Neuronal stem cell (in vitro differentiated cells): ENCODE measurements at regions not wholly inside any gene's neighbourhood (a gene's known extent, or its start where the extent isn't known, plus 50 kb on each side); places are given as distances from the start of the nearest gene placed in this dataset.
"Not testable (repeated sequence)": the region's sequence is repeated elsewhere in the genome, so short reads cannot be mapped to it uniquely, and the experiment has no call there.

Experiments used
- DNase-seq: peaks from one replicate; pipeline ENCODE4 v3.0.0-alpha.2; 2013; ENCODE audit warnings: low spot score
- H2AFZ ChIP-seq: one replicate; pipeline ENCODE4 v1.6.1; 2013; ENCODE audit warnings: mild to moderate bottlenecking, low read length, inconsistent platforms
- H2AK5ac ChIP-seq: 2 replicates; pipeline ENCODE4 v1.6.1; 2013; ENCODE audit warnings: low read depth, mild to moderate bottlenecking, inconsistent platforms, low read length, moderate library complexity, mixed read lengths
- H2BK120ac ChIP-seq: 2 replicates; pipeline ENCODE4 v1.6.1; 2013; ENCODE audit warnings: low read depth, mild to moderate bottlenecking, inconsistent platforms, low read length, moderate library complexity, mixed read lengths
- H2BK12ac ChIP-seq: one replicate; pipeline ENCODE4 v1.6.1; 2013; ENCODE audit warnings: low read length, inconsistent platforms
- H2BK15ac ChIP-seq: 2 replicates; pipeline ENCODE4 v1.6.1; 2013; ENCODE audit warnings: mild to moderate bottlenecking, low read length, inconsistent platforms, mixed read lengths
- H2BK5ac ChIP-seq: one replicate; pipeline ENCODE4 v1.6.1; 2013; ENCODE audit warnings: inconsistent platforms, mild to moderate bottlenecking, low read length, moderate library complexity
- H3K14ac ChIP-seq: one replicate; pipeline ENCODE4 v1.6.1; 2013; ENCODE audit warnings: low read length, inconsistent platforms
- H3K18ac ChIP-seq: 2 replicates; pipeline ENCODE4 v1.6.1; 2013; ENCODE audit warnings: low read length, inconsistent platforms
- H3K23ac ChIP-seq: 2 replicates; pipeline ENCODE4 v1.6.1; 2013; ENCODE audit warnings: low read depth, mild to moderate bottlenecking, mixed read lengths, low read length, inconsistent platforms; ENCODE audit not compliant: poor library complexity
- H3K27ac ChIP-seq: replicated peaks from 3 replicates; pipeline ENCODE4 v1.5.1; 2013; ENCODE audit warnings: low read length, inconsistent platforms
- H3K27me3 ChIP-seq, 3 experiments: 2 replicates each; pipeline ENCODE4 v1.6.1; 2013; ENCODE audit warnings: low read length in 3 of 3, mild to moderate bottlenecking in 2 of 3, inconsistent platforms in 1 of 3, low read depth in 1 of 3, mixed read lengths in 1 of 3, moderate library complexity in 1 of 3; ENCODE audit not compliant: control insufficient read depth in 3 of 3, insufficient read depth in 3 of 3
- H3K36me3 ChIP-seq, 2 donors: replicated peaks in 1 of 2; 2 replicates each; pipeline ENCODE4 v1.6.1; 2013; ENCODE audit warnings: low read length in 2 of 2; ENCODE audit not compliant: control insufficient read depth in 2 of 2, insufficient read depth in 2 of 2
- H3K4ac ChIP-seq: 2 replicates; pipeline ENCODE4 v1.6.1; 2013; ENCODE audit warnings: inconsistent platforms, mild to moderate bottlenecking, low read length, moderate library complexity
- H3K4me1 ChIP-seq, 2 donors: 1 replicate in 1 of 2; 2 replicates in 1 of 2; pipeline ENCODE4 v1.6.1; 2013; ENCODE audit warnings: low read length in 2 of 2, low read depth in 1 of 2; ENCODE audit not compliant: control insufficient read depth in 2 of 2, insufficient read depth in 1 of 2
- H3K4me2 ChIP-seq: one replicate; pipeline ENCODE4 v1.6.1; 2013; ENCODE audit warnings: mild to moderate bottlenecking, low read length, inconsistent platforms; ENCODE audit not compliant: insufficient read depth, poor library complexity, severe bottlenecking
- H3K4me3 ChIP-seq, 2 donors: 2 replicates each; pipeline ENCODE4 v1.5.1; 2013; ENCODE audit warnings: low read length in 2 of 2, mild to moderate bottlenecking in 2 of 2, inconsistent platforms in 1 of 2, moderate library complexity in 1 of 2
- H3K79me1 ChIP-seq: one replicate; pipeline ENCODE4 v1.6.1; 2013; ENCODE audit warnings: low read depth, mild to moderate bottlenecking, inconsistent platforms, low read length, moderate library complexity
- H3K9ac ChIP-seq: one replicate; pipeline ENCODE4 v1.6.1; 2013; ENCODE audit warnings: mild to moderate bottlenecking, low read depth, low read length, inconsistent platforms; ENCODE audit not compliant: poor library complexity
- H3K9me3 ChIP-seq, 2 donors: replicated peaks in 1 of 2; 2 replicates each; pipeline versions ENCODE3 to v1.6.1; 2013; ENCODE audit warnings: low read length in 2 of 2, mild to moderate bottlenecking in 2 of 2, inconsistent platforms in 1 of 2, low read depth in 1 of 2, mixed read lengths in 1 of 2, moderate library complexity in 1 of 2; ENCODE audit not compliant: control insufficient read depth in 2 of 2, insufficient read depth in 1 of 2
- H4K8ac ChIP-seq: one replicate; pipeline ENCODE4 v1.6.1; 2013; ENCODE audit warnings: low read depth, mild to moderate bottlenecking, inconsistent platforms, low read length, moderate library complexity
- H4K91ac ChIP-seq: one replicate; pipeline ENCODE4 v1.6.1; 2013; ENCODE audit warnings: low read length, low read depth, mild to moderate bottlenecking, inconsistent platforms; ENCODE audit not compliant: poor library complexity
- WGBS, 2 donors: extraction: QIAGEN DNeasy Blood & Tissue Kit; methylation state at CpG; one replicate each; pipeline ENCODE4 v1.1.7; 2013; ENCODE audit warnings: missing lambda C conversion rate in 2 of 2, mixed read lengths in 1 of 2; ENCODE audit not compliant: insufficient read length in 2 of 2, insufficient replicate concordance in 1 of 2; ENCODE audit errors: extremely low coverage in 2 of 2; 5-methylcytosine and 5-hydroxymethylcytosine counted together

DNA sequence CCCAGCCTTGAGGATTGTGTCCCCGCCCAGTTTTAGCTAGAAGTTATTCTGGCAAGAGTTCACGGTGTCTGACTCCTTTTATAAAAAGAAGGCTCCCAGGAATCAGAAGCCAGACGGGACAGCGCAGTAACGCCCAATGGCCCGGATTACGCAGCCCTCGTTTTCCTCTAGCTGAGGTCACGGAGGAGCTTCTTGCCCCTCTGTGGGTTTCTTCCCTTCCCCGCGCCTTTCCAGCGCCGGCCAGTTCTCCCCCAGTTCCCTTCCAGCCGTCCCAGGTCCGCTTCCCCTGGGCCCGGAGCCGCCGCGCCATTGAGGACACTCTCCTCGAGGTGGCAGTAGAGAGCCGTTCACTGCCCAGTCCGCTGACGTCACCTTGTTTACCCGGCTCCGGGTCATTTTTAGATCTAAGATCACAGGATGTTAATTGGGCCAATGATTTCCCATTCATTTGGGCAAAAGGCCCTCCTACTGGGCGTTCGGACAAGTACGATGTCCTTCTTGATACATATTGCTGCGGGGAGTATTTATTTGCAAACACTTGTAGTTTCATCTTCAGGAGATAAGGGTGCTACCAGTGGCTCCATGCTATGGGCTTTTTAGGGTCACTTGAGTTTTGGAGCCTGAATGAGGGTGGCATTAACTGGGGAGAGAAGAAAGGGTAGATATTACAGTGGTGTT, 81.5 kb upstream of the PPM1B start:
- peaks cover 2 to 7% of the 10 kb centered on the region in 2 donors for H3K4me1 ChIP-seq
- H3K23ac ChIP-seq = no peak overlapping the region
- H4K8ac ChIP-seq = no peak overlapping the region
- no CpG with 5 or more reads among the region's 29 CpGs for WGBS, 2 donors
- no peak overlapping the region for H2BK5ac ChIP-seq
- no peak overlapping the region for H3K9ac ChIP-seq
- H3K36me3 ChIP-seq = no peaks in the 10 kb centered on the region
- H2BK15ac ChIP-seq = no peak overlapping the region
- H2AFZ ChIP-seq = peak overlapping the region; percentile 91
- H3K4me3 ChIP-seq = peak overlapping the region; percentile 38 to 45
- H4K91ac ChIP-seq = no peak overlapping the region
- no peak overlapping the region for H3K14ac ChIP-seq
- no peaks in the 10 kb centered on the region for H3K9me3 ChIP-seq
- H3K18ac ChIP-seq = peak overlapping the region; percentile 54
- H3K79me1 ChIP-seq = no peaks in the 10 kb centered on the region
- peak overlapping the region; percentile 41 for H3K4me2 ChIP-seq
- no peak overlapping the region for H2BK120ac ChIP-seq
- no peak overlapping the region for H3K27ac ChIP-seq
- no peak overlapping the region for H3K4ac ChIP-seq
- peaks cover 0 to 24% (median 0%) of the 10 kb centered on the region in 3 experiments for H3K27me3 ChIP-seq
- DNase-seq = peak; percentile 77
- no peak overlapping the region for H2AK5ac ChIP-seq
- H2BK12ac ChIP-seq = no peak overlapping the region

DNA sequence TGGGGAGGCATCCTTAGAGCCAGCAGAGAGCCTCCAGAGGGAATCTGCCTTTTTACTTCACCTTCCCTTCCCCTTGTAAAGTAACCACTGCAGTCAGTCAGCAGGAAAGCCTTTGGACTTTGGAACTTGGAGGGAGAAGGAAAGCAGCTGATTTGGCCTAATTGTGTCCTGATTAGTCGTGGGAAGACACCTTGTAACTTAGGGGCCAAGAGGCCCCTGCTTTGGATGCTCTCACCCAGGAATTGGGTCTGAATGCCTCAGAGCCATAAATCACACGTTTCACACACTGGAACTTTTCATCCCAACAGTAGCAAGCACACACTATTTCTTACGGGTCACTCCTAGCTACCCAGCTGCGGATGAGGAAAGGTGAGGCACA, 81.0 kb upstream of the PPM1B start:
- Histone ChIP-seq H3K23ac (no peak overlapping the region), H3K4me1 (peaks cover 2 to 7% of the 10 kb centered on the region in 2 donors), H3K18ac (no peak overlapping the region), H3K9me3 (no peaks in the 10 kb centered on the region), H3K36me3 (no peaks in the 10 kb centered on the region), H2BK120ac (no peak overlapping the region), H3K27ac (no peak overlapping the region), H2BK5ac (no peak overlapping the region), H2AFZ (peak overlapping the region; percentile 91), H3K4ac (no peak overlapping the region), H3K79me1 (no peaks in the 10 kb centered on the region), H3K14ac (no peak overlapping the region), H3K4me3 (peak overlapping the region in 1 of 2 donors; percentile 45), H3K27me3 (peaks cover 0 to 24% (median 0%) of the 10 kb centered on the region in 3 experiments), H4K8ac (no peak overlapping the region), H3K4me2 (no peak overlapping the region), H2AK5ac (no peak overlapping the region), H3K9ac (no peak overlapping the region), H2BK12ac (no peak overlapping the region), H2BK15ac (no peak overlapping the region), H4K91ac (no peak overlapping the region)
- WGBS, 2 donors = no CpG with 5 or more reads among the region's 4 CpGs
- no peak for DNase-seq

DNA sequence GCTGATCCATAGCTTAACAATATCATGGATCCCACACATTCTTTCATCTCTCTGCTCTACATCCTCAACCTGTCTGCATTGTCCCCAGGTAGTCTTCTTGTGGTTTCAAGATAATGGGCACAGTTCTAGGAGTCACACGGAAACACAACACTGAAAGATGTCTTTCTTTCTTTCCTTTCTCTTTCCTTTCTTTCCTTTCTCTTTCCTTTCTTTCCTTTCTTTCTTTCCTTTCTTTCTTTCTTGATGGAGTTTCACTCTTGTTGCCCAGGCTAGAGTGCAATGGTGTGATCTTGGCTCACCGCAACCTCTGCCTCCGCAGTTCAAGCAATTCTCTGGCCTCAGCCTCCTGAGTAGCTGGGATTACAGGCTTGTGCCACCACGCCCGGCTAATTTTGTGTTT, 76.2 kb upstream of the PPM1B start:
- H4K8ac ChIP-seq, H2AFZ ChIP-seq, H3K9ac ChIP-seq, H2BK15ac ChIP-seq, H3K79me1 ChIP-seq, H3K4ac ChIP-seq, H2AK5ac ChIP-seq, H3K27ac ChIP-seq, H3K9me3 ChIP-seq, H3K4me3 ChIP-seq, H2BK120ac ChIP-seq, DNase-seq, H3K18ac ChIP-seq, H2BK12ac ChIP-seq, H2BK5ac ChIP-seq, H4K91ac ChIP-seq, H3K36me3 ChIP-seq, H3K23ac ChIP-seq, H3K14ac ChIP-seq, H3K4me2 ChIP-seq, H3K4me1 ChIP-seq: not testable (repeated sequence)
- no CpG with 5 or more reads among the region's 5 CpGs for WGBS, 2 donors
- H3K27me3 ChIP-seq = peaks cover 0 to 26% (median 0%) of the 10 kb centered on the region in 3 experiments

DNA sequence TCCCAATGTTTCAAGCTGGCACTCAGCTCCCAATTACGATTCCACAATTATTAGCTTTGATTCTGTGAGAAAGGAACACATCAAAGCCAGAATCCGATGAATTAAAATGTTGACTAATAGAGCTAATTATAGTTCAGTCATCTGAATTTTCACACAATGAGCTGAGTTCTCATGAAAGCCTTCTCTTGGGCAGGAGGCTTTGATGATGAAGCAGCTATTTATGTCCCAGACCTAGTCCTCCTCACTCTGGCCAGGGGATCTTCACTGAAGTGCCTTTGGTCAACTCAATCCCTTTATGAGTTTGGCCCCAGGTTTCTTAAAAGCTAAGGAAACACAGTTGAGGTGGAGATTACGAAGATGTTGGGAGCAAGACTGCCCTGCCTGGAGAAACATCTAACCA, 74.7 kb upstream of the PPM1B start:
- H3K4me1 ChIP-seq = peaks cover 0 to 2% of the 10 kb centered on the region in 2 donors
- H3K79me1 ChIP-seq = no peaks in the 10 kb centered on the region
- no peak overlapping the region for H2BK12ac ChIP-seq
- no CpG with 5 or more reads among the region's 3 CpGs for WGBS, 2 donors
- no peak overlapping the region for H3K4me3 ChIP-seq
- H3K18ac ChIP-seq = no peak overlapping the region
- H3K36me3 ChIP-seq = no peaks in the 10 kb centered on the region
- no peak overlapping the region for H3K14ac ChIP-seq
- no peak overlapping the region for H3K27ac ChIP-seq
- H2BK5ac ChIP-seq = no peak overlapping the region
- H2AK5ac ChIP-seq = no peak overlapping the region
- H3K4ac ChIP-seq = no peak overlapping the region
- no peak overlapping the region for H2AFZ ChIP-seq
- H2BK120ac ChIP-seq = no peak overlapping the region
- H3K27me3 ChIP-seq = peaks cover 0 to 12% (median 0%) of the 10 kb centered on the region in 3 experiments
- H4K91ac ChIP-seq = no peak overlapping the region
- H3K9ac ChIP-seq = no peak overlapping the region
- no peak for DNase-seq
- H4K8ac ChIP-seq = no peak overlapping the region
- no peaks in the 10 kb centered on the region for H3K9me3 ChIP-seq
- H3K4me2 ChIP-seq = no peak overlapping the region
- H3K23ac ChIP-seq = no peak overlapping the region
- H2BK15ac ChIP-seq = no peak overlapping the region
